HCT116 (cell line): ENCODE measurements at regions not wholly inside any gene's neighbourhood (a gene's known extent, or its start where the extent isn't known, plus 50 kb on each side); places are given as distances from the start of the nearest gene placed in this dataset.

ENCODE experiments used
- ATAC-seq: fragments of 200-7000 bp; cut with Tn5 transposase; 2 replicates; pipeline ENCODE4 v1.9.1; 2020; ENCODE audit warnings: mild to moderate bottlenecking, moderate library complexity
- BruUV-seq: library from RNA; stranded (reverse); fragments of 400-500 nt; replicated peaks from 2 replicates; lab custom pipeline; 2021; lab: Mats Ljungman, UMichigan
- CTCF ChIA-PET: fragments of 300-600 bp; sonication (Branson Sonifier 250); formaldehyde crosslinking; loops from one replicate; lab custom pipeline; 2021; ENCODE audit warnings: antibody characterized with exemption; lab: Charles Lee
- POLR2A ChIA-PET: fragments of 300-600, 350-600 bp; sonication (Branson Sonifier 250); formaldehyde crosslinking; loops from one replicate; lab custom pipeline; 2021; ENCODE audit warnings: antibody characterized with exemption; lab: Charles Lee
- RAD21 ChIA-PET, 2 experiments: fragments of 300-600 bp; sonication (Branson Sonifier 250); formaldehyde crosslinking; loops; one replicate each; lab custom pipeline; 2023; ENCODE audit warnings: low total read pairs in 2 of 2; ENCODE audit not compliant: uncharacterized antibody in 2 of 2, unreplicated experiment in 2 of 2, low non-redundant PET in 1 of 2; lab: Charles Lee
- DNase-seq: peaks from one replicate; pipeline ENCODE4 v3.0.0-alpha.2; 2010; ENCODE audit warnings: low read depth, low spot score
- H2AFZ ChIP-seq: fragments of 200-600 bp; shearing (Covaris generic), sonication (generic); 2 replicates; pipeline ENCODE4 v1.6.1; 2017; ENCODE audit warnings: low read depth, mixed run types, mixed read lengths, antibody characterized with exemption, low read length; ENCODE audit not compliant: poor library complexity, severe bottlenecking
- H3K27ac ChIP-seq: 2 replicates; pipeline ENCODE4 v1.5.1; 2012; ENCODE audit warnings: low read depth, low read length
- H3K27me3 ChIP-seq: fragments of 200-600 bp; sonication (generic); 2 replicates; pipeline ENCODE4 v1.6.1; 2016; ENCODE audit warnings: mixed run types, low read length, mixed read lengths; ENCODE audit not compliant: insufficient read depth
- H3K36me3 ChIP-seq, 2 experiments: fragments of 200-500 bp in 1 of 2; fragments of 200-600 bp in 1 of 2; sonication (Bioruptor generic) in 1 of 2; sonication (generic) in 1 of 2; 2 replicates each; pipeline versions ENCODE4 v1.5.1 to v1.6.1; 2014 to 2016; ENCODE audit warnings: low read length in 2 of 2, inconsistent platforms in 1 of 2, mixed read lengths in 1 of 2, mixed run types in 1 of 2; ENCODE audit not compliant: insufficient read depth in 2 of 2, control insufficient read depth in 1 of 2
- H3K4me1 ChIP-seq, 2 experiments: fragments of 200-600 bp in 1 of 2; sonication (generic) in 1 of 2; 2 replicates each; pipeline versions ENCODE4 v1.5.1 to v1.6.1; 2012 to 2017; ENCODE audit warnings: low read length in 2 of 2, inconsistent platforms in 1 of 2, mild to moderate bottlenecking in 1 of 2, mixed read lengths in 1 of 2, mixed run types in 1 of 2, moderate library complexity in 1 of 2; ENCODE audit not compliant: insufficient read depth in 2 of 2, control insufficient read depth in 1 of 2
- H3K4me2 ChIP-seq: fragments of 200-600 bp; sonication (generic); 2 replicates; pipeline ENCODE4 v1.6.1; 2017; ENCODE audit warnings: mixed run types, low read length, mixed read lengths
- H3K4me3 ChIP-seq, 2 experiments: fragments of 200-600 bp in 1 of 2; sonication (generic) in 1 of 2; replicated peaks in 1 of 2; 2 replicates each; pipeline ENCODE4 v1.5.1; 2011 to 2016; ENCODE audit warnings: low read length in 2 of 2, control low read depth in 1 of 2, low read depth in 1 of 2, mild to moderate bottlenecking in 1 of 2, mixed read lengths in 1 of 2, mixed run types in 1 of 2
- H3K79me2 ChIP-seq: fragments of 200-600 bp; sonication (generic); 2 replicates; pipeline ENCODE4 v1.6.1; 2017; ENCODE audit warnings: mild to moderate bottlenecking, mixed run types, low read length, moderate library complexity, mixed read lengths; ENCODE audit not compliant: insufficient read depth
- H3K9ac ChIP-seq: fragments of 200-600 bp; sonication (generic); 2 replicates; pipeline ENCODE4 v1.6.1; 2016; ENCODE audit warnings: low read length, mixed read lengths
- H3K9me2 ChIP-seq: fragments of 200-600 bp; sonication (generic), shearing (Covaris generic); 2 replicates; pipeline ENCODE4 v1.6.1; 2017; ENCODE audit warnings: mixed run types, mild to moderate bottlenecking, moderate library complexity; ENCODE audit not compliant: insufficient read depth
- H3K9me3 ChIP-seq, 2 experiments: fragments of 200-500 bp in 1 of 2; fragments of 200-600 bp in 1 of 2; sonication (Bioruptor generic) in 1 of 2; sonication (generic) in 1 of 2; 2 replicates each; pipeline ENCODE4 v1.6.1; 2014 to 2017; ENCODE audit warnings: low read length in 2 of 2, mixed read lengths in 2 of 2, inconsistent platforms in 1 of 2, low read depth in 1 of 2, mild to moderate bottlenecking in 1 of 2, mixed run types in 1 of 2, moderate library complexity in 1 of 2; ENCODE audit not compliant: control insufficient read depth in 1 of 2, insufficient read depth in 1 of 2
- H4K20me1 ChIP-seq: fragments of 200-600 bp; sonication (generic), shearing (Covaris generic); 2 replicates; pipeline ENCODE4 v1.6.1; 2017; ENCODE audit warnings: mixed run types, mild to moderate bottlenecking, moderate library complexity; ENCODE audit not compliant: insufficient read depth
- CBX3 ChIP-seq: IDR thresholded peaks from 2 replicates; pipeline ENCODE4 v1.6.1; 2012; ENCODE audit warnings: low read depth
- CEBPB ChIP-seq: IDR thresholded peaks from 2 replicates; pipeline ENCODE4 v1.6.1; 2012; ENCODE audit warnings: low read depth
- ELF1 ChIP-seq: IDR thresholded peaks from 2 replicates; pipeline ENCODE4 v1.6.1; 2012; ENCODE audit warnings: low read depth, borderline replicate concordance
- FOSL1 ChIP-seq: IDR thresholded peaks from 2 replicates; pipeline ENCODE4 v1.6.1; 2012; ENCODE audit warnings: low read depth
- JUND ChIP-seq: IDR thresholded peaks from 2 replicates; pipeline ENCODE4 v1.6.1; 2012
- POLR2A ChIP-seq: IDR thresholded peaks from 2 replicates; pipeline ENCODE4 v1.7.0; 2011; ENCODE audit warnings: borderline replicate concordance; ENCODE audit not compliant: insufficient read depth, insufficient read length; ENCODE audit errors: extremely low read depth
- POLR2AphosphoS5 ChIP-seq: IDR thresholded peaks from 2 replicates; pipeline ENCODE4 v1.6.1; 2011; ENCODE audit warnings: mild to moderate bottlenecking, low read depth, low read length, moderate library complexity
- RAD21 ChIP-seq: IDR thresholded peaks from 2 replicates; pipeline ENCODE4 v1.6.1; 2012; ENCODE audit warnings: low read depth, mild to moderate bottlenecking
- SIN3A ChIP-seq: IDR thresholded peaks from 2 replicates; pipeline ENCODE4 v1.6.1; 2012; ENCODE audit warnings: low read depth
- SP1 ChIP-seq: IDR thresholded peaks from 2 replicates; pipeline ENCODE4 v1.6.1; 2012; ENCODE audit warnings: low read depth
- TCF7L2 ChIP-seq: IDR thresholded peaks from 2 replicates; pipeline ENCODE4 v1.7.0; 2011; ENCODE audit warnings: borderline replicate concordance, inconsistent platforms; ENCODE audit not compliant: insufficient read depth, insufficient read length; ENCODE audit errors: extremely low read depth
- YY1 ChIP-seq: IDR thresholded peaks from 2 replicates; pipeline ENCODE4 v1.6.1; 2011; ENCODE audit warnings: low read length, low read depth, moderate library complexity, mild to moderate bottlenecking; ENCODE audit not compliant: insufficient replicate concordance; ENCODE audit errors: extremely low read depth
- ZFX ChIP-seq: fragments of 450-650 bp; IDR thresholded peaks from 2 replicates; pipeline ENCODE4 v1.6.1; 2017
- ZNF274 ChIP-seq: fragments of 200-500 bp; sonication (Bioruptor generic); IDR thresholded peaks from 2 replicates; pipeline ENCODE4 v1.6.1; 2014; ENCODE audit warnings: mild to moderate bottlenecking, low read depth, low read length, inconsistent platforms
- intact Hi-C: fragments of 100-400 bp; cut with micrococcal nuclease; formaldehyde crosslinking; loops from 2 replicates; pipeline ENCODE4 v1.10.0; 2022
- TF ChIP-seq, protein P1 (sequence below): IDR thresholded peaks from 2 replicates; pipeline ENCODE4 v1.6.1; 2011; ENCODE audit warnings: mild to moderate bottlenecking, low read length, moderate library complexity; ENCODE audit not compliant: insufficient replicate concordance; ENCODE audit errors: extremely low read depth
- TF ChIP-seq, protein P2 (sequence below): IDR thresholded peaks from 2 replicates; pipeline ENCODE4 v1.6.1; 2012
- TF ChIP-seq, protein P3 (sequence below): IDR thresholded peaks from 2 replicates; pipeline ENCODE4 v1.6.1; 2012

DNA sequence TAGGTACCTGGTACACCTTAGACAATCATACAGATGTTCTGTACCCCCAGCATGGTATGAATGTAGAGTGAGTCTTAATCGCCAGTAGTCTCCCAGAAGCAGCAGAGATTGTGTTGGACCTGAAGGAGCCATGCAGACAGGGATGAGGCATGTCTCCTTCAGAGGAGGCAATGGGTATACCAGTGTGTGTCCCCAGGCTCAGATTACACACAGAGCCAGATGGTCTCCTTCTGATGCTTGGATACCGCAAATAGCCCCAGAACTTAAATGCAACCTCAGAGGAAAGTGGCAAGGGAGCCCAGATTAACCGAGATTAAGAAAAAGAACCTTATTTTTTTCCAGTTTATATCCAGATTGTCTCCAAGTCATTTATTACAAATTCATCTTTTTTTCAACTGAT lies 96.8 kb upstream of the C21orf91 start:
- H3K9me2 ChIP-seq = no peaks in the 10 kb centered on the region
- TF ChIP-seq JUND (no peak), RAD21 (no peak), CEBPB (no peak), TCF7L2 (no peak), SIN3A (no peak), POLR2AphosphoS5 (no peak), ZFX (no peak), ELF1 (no peak), POLR2A (no peak), SP1 (no peak), FOSL1 (no peak), ZNF274 (no peak), CBX3 (no peak), YY1 (no peak)
- TF ChIP-seq, protein P1, sequence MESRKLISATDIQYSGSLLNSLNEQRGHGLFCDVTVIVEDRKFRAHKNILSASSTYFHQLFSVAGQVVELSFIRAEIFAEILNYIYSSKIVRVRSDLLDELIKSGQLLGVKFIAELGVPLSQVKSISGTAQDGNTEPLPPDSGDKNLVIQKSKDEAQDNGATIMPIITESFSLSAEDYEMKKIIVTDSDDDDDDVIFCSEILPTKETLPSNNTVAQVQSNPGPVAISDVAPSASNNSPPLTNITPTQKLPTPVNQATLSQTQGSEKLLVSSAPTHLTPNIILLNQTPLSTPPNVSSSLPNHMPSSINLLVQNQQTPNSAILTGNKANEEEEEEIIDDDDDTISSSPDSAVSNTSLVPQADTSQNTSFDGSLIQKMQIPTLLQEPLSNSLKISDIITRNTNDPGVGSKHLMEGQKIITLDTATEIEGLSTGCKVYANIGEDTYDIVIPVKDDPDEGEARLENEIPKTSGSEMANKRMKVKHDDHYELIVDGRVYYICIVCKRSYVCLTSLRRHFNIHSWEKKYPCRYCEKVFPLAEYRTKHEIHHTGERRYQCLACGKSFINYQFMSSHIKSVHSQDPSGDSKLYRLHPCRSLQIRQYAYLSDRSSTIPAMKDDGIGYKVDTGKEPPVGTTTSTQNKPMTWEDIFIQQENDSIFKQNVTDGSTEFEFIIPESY = no peak
- TF ChIP-seq, protein P2, sequence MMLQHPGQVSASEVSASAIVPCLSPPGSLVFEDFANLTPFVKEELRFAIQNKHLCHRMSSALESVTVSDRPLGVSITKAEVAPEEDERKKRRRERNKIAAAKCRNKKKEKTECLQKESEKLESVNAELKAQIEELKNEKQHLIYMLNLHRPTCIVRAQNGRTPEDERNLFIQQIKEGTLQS = no peak
- TF ChIP-seq, protein P3, sequence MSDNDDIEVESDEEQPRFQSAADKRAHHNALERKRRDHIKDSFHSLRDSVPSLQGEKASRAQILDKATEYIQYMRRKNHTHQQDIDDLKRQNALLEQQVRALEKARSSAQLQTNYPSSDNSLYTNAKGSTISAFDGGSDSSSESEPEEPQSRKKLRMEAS = no peak
- TF ChIP-seq, all 23 proteins: peak for 0
- ChIA-PET POLR2A (no interaction called here), RAD21 (no interaction called here), CTCF (interaction anchor here (1.1 kb wide), 1 partner anchor 10 kb away, joined by 4 read pairs; no protein-coding TSS in a partner anchor)
- DNase-seq (no peak), ATAC-seq (no peak)
- Histone ChIP-seq H3K27ac (no peak overlapping the region), H3K4me2 (no peak overlapping the region), H2AFZ (no peak overlapping the region), H3K4me1 (no peaks in the 10 kb centered on the region), H4K20me1 (no peaks in the 10 kb centered on the region), H3K4me3 (no peak overlapping the region), H3K9ac (no peak overlapping the region), H3K79me2 (no peaks in the 10 kb centered on the region), H3K36me3 (no peaks in the 10 kb centered on the region), H3K9me3 (no peaks in the 10 kb centered on the region), H3K27me3 (0 out of 2 replicates have a peak, but pooled peaks cover 3% of the 10 kb centered on the region)
- intact Hi-C loops = no loop called here
- no TSS peak for BruUV-seq
